GM12878 (cell line): ENCODE measurements at regions not wholly inside any gene's neighbourhood (a gene's known extent, or its start where the extent isn't known, plus 50 kb on each side); places are given as distances from the start of the nearest gene placed in this dataset.

Experiments
- ATAC-seq: fragments of 200-7000 bp; cut with Tn5 transposase; 3 replicates; pipeline ENCODE4 v1.9.1; 2020; ENCODE audit warnings: mild to moderate bottlenecking, moderate library complexity
- BruUV-seq: library from RNA; stranded (reverse); fragments of 400-500 nt; replicated peaks from 2 replicates; lab custom pipeline; 2021; lab: Mats Ljungman, UMichigan
- CTCF ChIA-PET: fragments of 300-600 bp; sonication (Branson Sonifier 250); formaldehyde crosslinking; extraction: SDS; loops from one replicate; lab custom pipeline; 2021; ENCODE audit warnings: inconsistent platforms; lab: Yijun Ruan, JAX
- POLR2A ChIA-PET: fragments of 350-600 bp; formaldehyde crosslinking; extraction: SDS; loops from one replicate; lab custom pipeline; 2021; ENCODE audit warnings: inconsistent platforms; lab: Charles Lee
- RAD21 ChIA-PET: fragments of 300-600 bp; sonication (Branson Sonifier 250); formaldehyde crosslinking; loops from one replicate; lab custom pipeline; 2023; ENCODE audit warnings: antibody characterized with exemption; ENCODE audit not compliant: unreplicated experiment; lab: Charles Lee
- SMC1A ChIA-PET: fragments of 300-600 bp; sonication (Branson Sonifier 250); formaldehyde crosslinking; loops from one replicate; lab custom pipeline; 2023; ENCODE audit not compliant: unreplicated experiment, uncharacterized antibody; lab: Charles Lee
- DNase-seq: peaks from one replicate; pipeline ENCODE4 v3.0.0-alpha.2; 2011; ENCODE audit warnings: low read depth, low spot score
- FAIRE-seq: peaks from 3 replicates; lab custom pipeline; 2011; peaks lifted over from hg19 to GRCh38; lab: Jason Lieb, UNC
- H2AFZ ChIP-seq: 2 replicates; pipeline ENCODE4 v1.6.0; 2011; ENCODE audit warnings: low read depth, low read length, control low read depth; ENCODE audit not compliant: control insufficient read depth
- H3K27ac ChIP-seq: 2 replicates; pipeline ENCODE4 v1.5.1; 2011; ENCODE audit warnings: control low read depth; ENCODE audit not compliant: control insufficient read depth, insufficient read depth
- H3K27me3 ChIP-seq, 2 experiments: replicated peaks in 1 of 2; 2 replicates each; pipeline versions ENCODE4 v1.6.0 to v1.6.1; 2011; ENCODE audit warnings: low read length in 1 of 2; ENCODE audit not compliant: control insufficient read depth in 2 of 2, insufficient read depth in 2 of 2
- H3K36me3 ChIP-seq, 2 experiments: 2 replicates each; pipeline ENCODE4 v1.5.1; 2011; ENCODE audit warnings: low read length in 1 of 2; ENCODE audit not compliant: control insufficient read depth in 2 of 2, insufficient read depth in 2 of 2
- H3K4me1 ChIP-seq: 2 replicates; pipeline ENCODE4 v1.6.1; 2011; ENCODE audit warnings: mild to moderate bottlenecking, low read length, moderate library complexity, mixed read lengths; ENCODE audit not compliant: control insufficient read depth, insufficient read depth
- H3K4me2 ChIP-seq: 2 replicates; pipeline ENCODE4 v1.6.0; 2011; ENCODE audit warnings: control low read depth; ENCODE audit not compliant: control insufficient read depth, insufficient read depth
- H3K4me3 ChIP-seq: fragments of 200-600 bp; sonication (generic); 2 replicates; pipeline ENCODE4 v1.5.1; 2016
- H3K79me2 ChIP-seq: 2 replicates; pipeline ENCODE4 v1.6.0; 2011; ENCODE audit warnings: low read length; ENCODE audit not compliant: control insufficient read depth, insufficient read depth
- H3K9ac ChIP-seq: 2 replicates; pipeline ENCODE4 v1.8.0; 2011; ENCODE audit warnings: low read length, control low read depth, mixed read lengths; ENCODE audit not compliant: control insufficient read depth, insufficient read depth
- H3K9me3 ChIP-seq: replicated peaks from 3 replicates; pipeline ENCODE4 v1.5.1; 2011; ENCODE audit warnings: mild to moderate bottlenecking, low read length; ENCODE audit not compliant: control insufficient read depth, insufficient read depth
- H4K20me1 ChIP-seq: 2 replicates; pipeline ENCODE4 v1.6.0; 2011; ENCODE audit not compliant: control insufficient read depth, insufficient read depth
- ATF2 ChIP-seq: IDR thresholded peaks from 2 replicates; pipeline ENCODE4 v1.6.1; 2012; ENCODE audit warnings: low read length, inconsistent platforms
- CEBPB ChIP-seq, 2 experiments: fragments of 150-350 bp in 1 of 2; IDR thresholded peaks; 2 replicates each; pipeline ENCODE4 v1.6.1; 2012 to 2014; ENCODE audit warnings: low read depth in 2 of 2, low read length in 2 of 2, borderline replicate concordance in 1 of 2, inconsistent platforms in 1 of 2
- HCFC1 ChIP-seq: fragments of 150-350 bp; IDR thresholded peaks from 2 replicates; pipeline ENCODE4 v1.6.1; 2014; ENCODE audit warnings: low read length
- HDAC2 ChIP-seq: fragments of 200-600 bp; sonication (generic); IDR thresholded peaks from 2 replicates; pipeline ENCODE4 v1.6.1; 2017
- MTA3 ChIP-seq: IDR thresholded peaks from 2 replicates; pipeline ENCODE4 v1.6.1; 2012; ENCODE audit warnings: low read length, inconsistent platforms, borderline replicate concordance
- MYC ChIP-seq: IDR thresholded peaks from 2 replicates; pipeline ENCODE4 v1.6.1; 2011; ENCODE audit warnings: mild to moderate bottlenecking, low read length, moderate library complexity, inconsistent platforms; ENCODE audit not compliant: insufficient read depth, insufficient replicate concordance, insufficient read length, severe bottlenecking
- NBN ChIP-seq: fragments of 450-650 bp; IDR thresholded peaks from 2 replicates; pipeline ENCODE4 v1.6.1; 2016
- NFXL1 ChIP-seq: fragments of 450-650 bp; IDR thresholded peaks from 2 replicates; pipeline ENCODE4 v1.6.1; 2017; ENCODE audit warnings: antibody characterized with exemption, mild to moderate bottlenecking, borderline replicate concordance
- NR2C1 ChIP-seq: fragments of 450-650 bp; IDR thresholded peaks from 2 replicates; pipeline ENCODE4 v1.6.1; 2017; ENCODE audit warnings: antibody characterized with exemption, mild to moderate bottlenecking, moderate library complexity
- RAD51 ChIP-seq: fragments of 450-650 bp; IDR thresholded peaks from 2 replicates; pipeline ENCODE4 v1.6.1; 2016; ENCODE audit warnings: moderate library complexity, mild to moderate bottlenecking, inconsistent platforms
- RBBP5 ChIP-seq: fragments of 200-600 bp; sonication (generic); conservative IDR thresholded peaks from 2 replicates; pipeline ENCODE4 v1.6.1; 2016
- RUNX3 ChIP-seq: IDR thresholded peaks from 2 replicates; pipeline ENCODE4 v1.6.1; 2012; ENCODE audit warnings: low read length, inconsistent platforms
- WRNIP1 ChIP-seq: IDR thresholded peaks from 2 replicates; pipeline ENCODE4 v1.6.1; 2011; ENCODE audit warnings: low read depth, low read length, improper control_type of control experiment, borderline replicate concordance
- YY1 ChIP-seq: IDR thresholded peaks from 2 replicates; pipeline ENCODE4 v1.6.1; 2011; ENCODE audit warnings: low read depth, mild to moderate bottlenecking, low read length
- ZNF207 ChIP-seq: fragments of 450-650 bp; IDR thresholded peaks from 2 replicates; pipeline ENCODE4 v1.6.1; 2014; ENCODE audit warnings: antibody characterized with exemption, mild to moderate bottlenecking, borderline replicate concordance
- ZNF687 ChIP-seq: fragments of 450-650 bp; IDR thresholded peaks from 2 replicates; pipeline ENCODE4 v1.6.1; 2017; ENCODE audit warnings: mild to moderate bottlenecking, moderate library complexity
- WGBS: methylation state at CpG from one replicate; pipeline ENCODE4 v1.1.6; 2016; ENCODE audit warnings: low lambda C conversion rate; ENCODE audit not compliant: insufficient replicate concordance, insufficient coverage; ENCODE audit errors: missing lambda C conversion rate; 5-methylcytosine and 5-hydroxymethylcytosine counted together
- in situ Hi-C: fragments of 300-500 bp; cut with MboI; formaldehyde crosslinking; loops from 9 replicates; pipeline ENCODE4 v1.14.3; 2018; ENCODE audit warnings: mixed read lengths
- intact Hi-C: fragments of 100-400 bp; cut with micrococcal nuclease; formaldehyde crosslinking; loops from one replicate; pipeline ENCODE4 v1.14.2; 2022; ENCODE audit not compliant: unreplicated experiment

GRCh38 chr6:139990856-139991465 lies 616.5 kb upstream of the CITED2 start (continued):
- TF ChIP-seq ZNF687: no peak
- no peak for TF ChIP-seq YY1
- no peak for TF ChIP-seq HDAC2
- TF ChIP-seq NR2C1: no peak
- no peak for TF ChIP-seq NBN
- no peak for TF ChIP-seq CEBPB (IDR thresholded peaks at IDR 0.05; ENCODE audit: borderline replicate concordance in 1 of 2, low read depth in 2 of 2, low read length in 2 of 2)
- TF ChIP-seq RBBP5: no peak
- TF ChIP-seq MTA3: no peak

- Histone ChIP-seq H4K20me1 (no peaks in the 10 kb centered on the region), H3K79me2 (no peaks in the 10 kb centered on the region), H3K4me2 (no peak overlapping the region), H2AFZ (no peak overlapping the region), H3K27ac (no peak overlapping the region), H3K27me3 (no peaks in the 10 kb centered on the region), H3K36me3 (no peaks in the 10 kb centered on the region), H3K9me3 (no peaks in the 10 kb centered on the region), H3K4me1 (no peaks in the 10 kb centered on the region), H3K4me3 (no peak overlapping the region), H3K9ac (no peak overlapping the region)
- no TSS peak for BruUV-seq
- DNase-seq (no peak), ATAC-seq (no peak), FAIRE-seq (no peak)
- intact Hi-C loops (no loop called here), in situ Hi-C loops (no loop called here)
- ChIA-PET SMC1A (interaction anchor here (0.6 to 1.1 kb wide), 6 partner anchors 9 to 173 kb away, joined by 3 to 6 read pairs (median 3); no protein-coding TSS in a partner anchor), RAD21 (no interaction called here), CTCF (interaction anchor here (1.5 kb wide), 1 partner anchor 620 kb away, joined by 4 read pairs; no protein-coding TSS in a partner anchor), POLR2A (no interaction called here)
- WGBS: 12% methylated on average over 4 of the region's 4 CpGs
- TF ChIP-seq NFXL1: no peak
- no peak for TF ChIP-seq WRNIP1
- no peak for TF ChIP-seq ATF2
- TF ChIP-seq RAD51: no peak
- no peak for TF ChIP-seq MYC
- no peak for TF ChIP-seq ZNF207
- no peak for TF ChIP-seq RUNX3
- TF ChIP-seq HCFC1: no peak
Observed at GRCh38 chr6:139990026-139990686, 615.7 kb upstream of the CITED2 start.
